ENCODE measurements at regions not wholly inside any gene's neighbourhood (a gene's known extent, or its start where the extent isn't known, plus 50 kb on each side); places are given as distances from the start of the nearest gene placed in this dataset.

DNA sequence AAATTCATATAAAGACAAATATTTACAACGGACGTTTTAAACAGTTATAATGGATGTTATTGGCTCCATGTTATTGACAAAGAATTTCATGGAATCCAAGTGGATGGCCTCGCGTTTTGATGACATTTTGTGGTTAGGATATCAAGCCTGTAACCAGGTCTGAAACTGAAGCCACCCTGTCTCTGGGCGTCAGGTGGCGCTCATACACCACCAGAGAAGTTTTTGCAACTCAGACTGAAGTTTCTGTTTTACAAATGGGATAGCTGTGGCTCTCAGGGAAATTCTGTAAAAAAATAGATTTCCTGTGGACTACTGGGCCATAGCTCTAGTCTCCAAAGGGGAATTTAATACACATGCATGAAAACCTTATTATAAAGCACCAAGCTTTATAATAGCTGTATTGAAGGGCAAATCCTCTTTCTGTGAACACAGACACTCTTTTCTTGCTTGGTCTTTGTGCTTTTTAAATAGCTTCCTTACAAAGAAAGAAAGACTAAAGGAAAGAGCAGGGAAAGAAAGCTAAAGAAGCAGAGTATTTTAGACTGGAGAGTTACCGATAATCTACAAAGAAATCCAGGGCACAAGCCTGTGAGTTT is 86.7 kb downstream of the C18orf54 start:
- TF ChIP-seq, protein P1, sequence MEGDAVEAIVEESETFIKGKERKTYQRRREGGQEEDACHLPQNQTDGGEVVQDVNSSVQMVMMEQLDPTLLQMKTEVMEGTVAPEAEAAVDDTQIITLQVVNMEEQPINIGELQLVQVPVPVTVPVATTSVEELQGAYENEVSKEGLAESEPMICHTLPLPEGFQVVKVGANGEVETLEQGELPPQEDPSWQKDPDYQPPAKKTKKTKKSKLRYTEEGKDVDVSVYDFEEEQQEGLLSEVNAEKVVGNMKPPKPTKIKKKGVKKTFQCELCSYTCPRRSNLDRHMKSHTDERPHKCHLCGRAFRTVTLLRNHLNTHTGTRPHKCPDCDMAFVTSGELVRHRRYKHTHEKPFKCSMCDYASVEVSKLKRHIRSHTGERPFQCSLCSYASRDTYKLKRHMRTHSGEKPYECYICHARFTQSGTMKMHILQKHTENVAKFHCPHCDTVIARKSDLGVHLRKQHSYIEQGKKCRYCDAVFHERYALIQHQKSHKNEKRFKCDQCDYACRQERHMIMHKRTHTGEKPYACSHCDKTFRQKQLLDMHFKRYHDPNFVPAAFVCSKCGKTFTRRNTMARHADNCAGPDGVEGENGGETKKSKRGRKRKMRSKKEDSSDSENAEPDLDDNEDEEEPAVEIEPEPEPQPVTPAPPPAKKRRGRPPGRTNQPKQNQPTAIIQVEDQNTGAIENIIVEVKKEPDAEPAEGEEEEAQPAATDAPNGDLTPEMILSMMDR (conservative IDR thresholded peaks at IDR 0.05; ENCODE audit: low read depth, low read length) = peak; percentile 94
- no peak for TF ChIP-seq EZH2 (IDR thresholded peaks at IDR 0.05; ENCODE audit: low read length, unreplicated experiment)

Measured in PC-3 (cell line).